ENCODE measurements at regions not wholly inside any gene's neighbourhood (a gene's known extent, or its start where the extent isn't known, plus 50 kb on each side); places are given as distances from the start of the nearest gene placed in this dataset.

DNA sequence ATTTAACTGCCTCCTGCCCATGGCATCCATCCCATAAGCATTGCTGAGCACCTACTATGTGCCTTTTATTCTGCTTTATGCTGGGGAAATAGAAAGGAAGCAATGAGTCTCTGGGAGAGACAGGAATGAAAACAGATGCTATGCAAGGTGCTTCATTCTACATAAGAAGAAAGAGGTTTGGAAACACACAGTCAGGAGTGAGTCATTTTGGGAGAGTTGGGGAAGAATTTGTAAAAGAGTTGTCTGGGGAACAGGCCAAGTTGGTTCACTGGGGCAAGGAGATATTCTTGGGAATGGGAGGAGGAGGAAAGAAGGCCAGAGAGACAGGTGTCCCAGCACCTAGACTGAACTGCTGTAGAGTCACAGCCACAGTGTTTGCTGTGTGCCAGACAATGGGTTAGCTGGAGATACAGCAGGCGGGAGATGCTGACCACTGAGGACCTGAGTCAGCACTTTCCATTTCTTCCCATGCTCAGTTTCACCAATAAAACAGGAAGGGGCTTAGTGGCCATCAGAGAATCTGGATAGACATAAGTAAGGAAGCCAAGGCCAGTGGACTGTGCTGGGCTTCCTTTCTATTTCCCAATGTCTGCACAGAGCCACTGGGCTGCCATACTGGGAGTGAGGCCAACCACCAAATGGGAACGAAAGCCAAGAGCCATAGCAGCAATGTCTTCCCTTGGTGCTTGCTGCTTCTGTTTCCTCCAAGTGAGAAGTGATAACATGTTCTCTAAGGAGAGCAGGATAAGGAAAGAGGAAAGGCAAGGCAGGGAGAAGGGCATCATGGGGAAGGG is 187.7 kb upstream of the USP24 start:
- TF ChIP-seq, protein P1, sequence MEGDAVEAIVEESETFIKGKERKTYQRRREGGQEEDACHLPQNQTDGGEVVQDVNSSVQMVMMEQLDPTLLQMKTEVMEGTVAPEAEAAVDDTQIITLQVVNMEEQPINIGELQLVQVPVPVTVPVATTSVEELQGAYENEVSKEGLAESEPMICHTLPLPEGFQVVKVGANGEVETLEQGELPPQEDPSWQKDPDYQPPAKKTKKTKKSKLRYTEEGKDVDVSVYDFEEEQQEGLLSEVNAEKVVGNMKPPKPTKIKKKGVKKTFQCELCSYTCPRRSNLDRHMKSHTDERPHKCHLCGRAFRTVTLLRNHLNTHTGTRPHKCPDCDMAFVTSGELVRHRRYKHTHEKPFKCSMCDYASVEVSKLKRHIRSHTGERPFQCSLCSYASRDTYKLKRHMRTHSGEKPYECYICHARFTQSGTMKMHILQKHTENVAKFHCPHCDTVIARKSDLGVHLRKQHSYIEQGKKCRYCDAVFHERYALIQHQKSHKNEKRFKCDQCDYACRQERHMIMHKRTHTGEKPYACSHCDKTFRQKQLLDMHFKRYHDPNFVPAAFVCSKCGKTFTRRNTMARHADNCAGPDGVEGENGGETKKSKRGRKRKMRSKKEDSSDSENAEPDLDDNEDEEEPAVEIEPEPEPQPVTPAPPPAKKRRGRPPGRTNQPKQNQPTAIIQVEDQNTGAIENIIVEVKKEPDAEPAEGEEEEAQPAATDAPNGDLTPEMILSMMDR (IDR thresholded peaks at IDR 0.05), result no peak
- no peak for TF ChIP-seq POLR2A (IDR thresholded peaks at IDR 0.05; ENCODE audit: low read depth)
- WGBS, result 100% methylated on average over 2 of the region's 2 CpGs
- Histone ChIP-seq H3K4me3 (no peak overlapping the region), H3K27me3 (no peaks in the 10 kb centered on the region), H3K4me1 (peaks cover 0 to 12% (median 10%) of the 10 kb centered on the region in 4 donors), H3K36me3 (no peaks in the 10 kb centered on the region), H3K9me3 (no peaks in the 10 kb centered on the region), H3K27ac (replicated peaks in 1 of 4) (no peak overlapping the region)
- DNase-seq (ENCODE audit: extremely low spot score), result peak; percentile 82
- intact Hi-C loops (cut with DNase I), result no loop called here

DNA sequence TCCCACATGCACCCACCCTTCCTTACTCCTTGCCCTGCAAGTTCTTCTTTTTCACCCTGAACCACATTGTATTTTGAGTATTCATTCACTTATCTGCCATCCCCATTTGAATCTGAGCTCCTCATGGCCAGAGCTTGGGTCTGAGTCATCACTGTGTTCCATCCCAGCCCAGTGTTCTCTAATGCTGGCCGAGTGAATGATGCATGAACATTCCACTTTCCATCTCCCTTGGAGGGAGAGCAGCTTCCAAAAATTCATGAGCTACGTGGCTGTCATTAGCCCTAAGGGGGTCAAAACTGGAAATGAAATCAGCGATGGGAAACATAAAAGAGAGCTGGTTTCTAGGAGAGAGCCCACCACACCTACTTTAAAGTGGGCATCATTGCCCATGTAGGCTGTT is 187.0 kb upstream of the USP24 start:
- H3K4me3 ChIP-seq, result no peak overlapping the region
- 71% methylated on average over 3 of the region's 3 CpGs for WGBS
- intact Hi-C loops (cut with DNase I), result no loop called here
- H3K4me1 ChIP-seq, result peaks cover 0 to 12% (median 10%) of the 10 kb centered on the region in 4 donors
- TF ChIP-seq, protein P1 (IDR thresholded peaks at IDR 0.05), result no peak
- TF ChIP-seq POLR2AphosphoS5 (IDR thresholded peaks at IDR 0.05) (no peak), EP300 (IDR thresholded peaks at IDR 0.05) (no peak)
- H3K36me3 ChIP-seq, result no peaks in the 10 kb centered on the region
- DNase-seq (ENCODE audit: extremely low spot score), result peak; percentile 87
- no peaks in the 10 kb centered on the region for H3K9me3 ChIP-seq
- H3K27me3 ChIP-seq, result no peaks in the 10 kb centered on the region
- no peak overlapping the region for H3K27ac ChIP-seq (replicated peaks in 1 of 4)

DNA sequence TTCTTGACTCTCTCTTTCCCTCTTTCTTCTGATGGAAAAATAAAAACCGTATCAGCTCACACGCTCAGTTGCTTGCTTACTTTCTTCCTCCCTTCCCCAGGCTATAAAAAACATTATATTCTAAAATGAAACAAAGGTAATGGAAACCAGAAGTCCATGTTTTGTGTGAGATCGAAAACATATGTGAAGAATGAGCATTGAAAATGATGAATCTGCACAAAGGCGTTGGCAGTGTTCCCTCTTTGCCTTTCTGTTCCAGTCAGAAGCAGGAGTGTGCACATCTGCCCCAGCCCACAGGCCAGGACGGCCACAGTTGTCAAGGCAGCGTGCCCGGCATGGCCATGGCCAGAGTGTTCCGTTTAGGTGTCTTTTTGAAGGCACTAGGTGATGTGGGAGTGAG is 185.3 kb upstream of the USP24 start:
- intact Hi-C loops (cut with DNase I), result no loop called here
- DNase-seq (ENCODE audit: extremely low spot score), result peak; percentile 19
- Histone ChIP-seq H3K27me3 (no peaks in the 10 kb centered on the region), H3K4me1 (peaks cover 0 to 12% (median 10%) of the 10 kb centered on the region in 4 donors), H3K36me3 (no peaks in the 10 kb centered on the region), H3K4me3 (no peak overlapping the region), H3K27ac (replicated peaks in 1 of 4) (no peak overlapping the region), H3K9me3 (no peaks in the 10 kb centered on the region)
- WGBS, result 73% methylated on average over 8 of the region's 8 CpGs
- TF ChIP-seq EP300 (IDR thresholded peaks at IDR 0.05), result no peak
- TF ChIP-seq POLR2AphosphoS5 (IDR thresholded peaks at IDR 0.05), result no peak
- no peak for TF ChIP-seq POLR2A (IDR thresholded peaks at IDR 0.05; ENCODE audit: low read depth)
- TF ChIP-seq, protein P1 (IDR thresholded peaks at IDR 0.05), result no peak

DNA sequence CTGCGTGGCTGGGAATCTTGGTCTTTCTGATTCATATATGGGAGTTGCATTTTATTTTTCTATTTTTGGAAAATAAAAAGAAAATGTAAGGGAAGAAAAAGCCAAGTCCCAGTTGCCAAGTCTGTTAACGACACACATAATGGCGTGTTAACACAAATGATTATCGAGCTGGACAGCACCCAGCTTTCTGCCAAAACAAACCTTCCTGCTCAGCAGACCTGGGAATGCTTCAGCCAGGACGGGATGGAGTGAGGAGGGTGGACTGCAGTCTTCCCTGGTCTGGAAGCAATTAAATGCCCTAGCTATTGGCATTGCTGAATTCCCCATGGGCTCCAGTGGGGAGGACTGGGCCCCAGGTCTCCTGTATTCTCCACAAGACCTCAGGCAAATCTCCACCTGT is 184.2 kb upstream of the USP24 start:
- DNase-seq (ENCODE audit: extremely low spot score), result peak; percentile 88
- intact Hi-C loops (cut with DNase I), result no loop called here
- no peak overlapping the region for H3K4me3 ChIP-seq
- no peak overlapping the region for H3K27ac ChIP-seq (replicated peaks in 1 of 4)
- WGBS, result 54% methylated on average over 5 of the region's 5 CpGs
- peaks cover 0 to 3% (median 0%) of the 10 kb centered on the region in 4 donors for H3K9me3 ChIP-seq
- H3K36me3 ChIP-seq, result no peaks in the 10 kb centered on the region
- no peak for TF ChIP-seq POLR2A (IDR thresholded peaks at IDR 0.05; ENCODE audit: low read depth)
- no peak for TF ChIP-seq EP300 (IDR thresholded peaks at IDR 0.05)
- no peak for TF ChIP-seq POLR2AphosphoS5 (IDR thresholded peaks at IDR 0.05)
- TF ChIP-seq, protein P1 (IDR thresholded peaks at IDR 0.05), result no peak
- no peaks in the 10 kb centered on the region for H3K27me3 ChIP-seq
- H3K4me1 ChIP-seq, result peaks cover 0 to 12% (median 10%) of the 10 kb centered on the region in 4 donors
